Hepatocyte (in vitro differentiated cells): ENCODE measurements at regions not wholly inside any gene's neighbourhood (a gene's known extent, or its start where the extent isn't known, plus 50 kb on each side); places are given as distances from the start of the nearest gene placed in this dataset.

Source experiments
- EZH2 ChIP-seq: fragments of 200-600 bp; sonication (generic); IDR thresholded peaks from 2 replicates; pipeline ENCODE4 v1.6.1; 2016; ENCODE audit warnings: antibody characterized with exemption, mild to moderate bottlenecking, borderline replicate concordance
- EZH2phosphoT487 ChIP-seq: fragments of 200-600 bp; sonication (generic); IDR thresholded peaks from one replicate; pipeline ENCODE4 v1.6.1; 2018; ENCODE audit warnings: antibody characterized with exemption, mild to moderate bottlenecking, low read depth, moderate library complexity; ENCODE audit not compliant: unreplicated experiment, severe bottlenecking
- TF ChIP-seq, protein P1 (sequence below): fragments of 200-600 bp; sonication (generic); IDR thresholded peaks from 2 replicates; pipeline ENCODE4 v1.5.1; 2016; ENCODE audit warnings: antibody characterized with exemption, mild to moderate bottlenecking; ENCODE audit not compliant: poor library complexity

DNA sequence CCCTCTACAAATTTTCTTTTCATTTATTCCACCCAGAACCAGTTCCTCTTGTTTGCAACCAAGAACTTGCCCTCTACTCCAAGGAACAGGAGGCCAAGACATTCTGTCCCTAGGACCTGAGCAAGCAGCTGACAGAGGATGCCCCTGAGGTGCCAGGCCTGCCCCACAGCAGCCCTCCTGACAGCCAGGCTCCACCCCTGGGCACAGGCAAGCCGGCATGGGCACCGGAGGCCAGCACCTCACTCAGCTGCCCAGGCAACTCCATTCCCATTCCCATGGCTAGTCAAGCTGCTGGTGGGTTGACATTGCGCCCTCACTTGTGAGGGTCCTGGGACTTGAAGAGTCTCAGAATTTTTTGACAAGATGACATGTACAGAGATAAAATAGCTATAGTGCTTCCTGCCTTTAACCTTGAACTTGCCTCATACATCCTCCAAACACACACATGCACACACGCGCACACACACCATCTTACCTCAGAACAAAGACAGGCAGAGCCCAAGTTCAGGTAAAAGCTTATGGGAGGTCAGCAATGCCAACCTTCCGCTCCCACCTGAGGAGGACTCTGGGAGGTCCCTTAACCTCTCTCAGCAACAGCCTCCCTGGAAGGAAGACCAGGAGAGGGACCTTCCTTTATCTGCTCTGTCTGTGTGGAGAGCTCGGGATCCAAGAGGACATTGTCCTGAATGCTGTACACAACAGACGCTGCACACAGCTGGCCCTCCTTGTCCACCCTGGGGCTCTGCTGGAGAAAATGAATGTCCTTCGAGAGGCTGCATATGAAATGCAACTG lies 620.9 kb upstream of the CADM1 start:
- TF ChIP-seq, protein P1, sequence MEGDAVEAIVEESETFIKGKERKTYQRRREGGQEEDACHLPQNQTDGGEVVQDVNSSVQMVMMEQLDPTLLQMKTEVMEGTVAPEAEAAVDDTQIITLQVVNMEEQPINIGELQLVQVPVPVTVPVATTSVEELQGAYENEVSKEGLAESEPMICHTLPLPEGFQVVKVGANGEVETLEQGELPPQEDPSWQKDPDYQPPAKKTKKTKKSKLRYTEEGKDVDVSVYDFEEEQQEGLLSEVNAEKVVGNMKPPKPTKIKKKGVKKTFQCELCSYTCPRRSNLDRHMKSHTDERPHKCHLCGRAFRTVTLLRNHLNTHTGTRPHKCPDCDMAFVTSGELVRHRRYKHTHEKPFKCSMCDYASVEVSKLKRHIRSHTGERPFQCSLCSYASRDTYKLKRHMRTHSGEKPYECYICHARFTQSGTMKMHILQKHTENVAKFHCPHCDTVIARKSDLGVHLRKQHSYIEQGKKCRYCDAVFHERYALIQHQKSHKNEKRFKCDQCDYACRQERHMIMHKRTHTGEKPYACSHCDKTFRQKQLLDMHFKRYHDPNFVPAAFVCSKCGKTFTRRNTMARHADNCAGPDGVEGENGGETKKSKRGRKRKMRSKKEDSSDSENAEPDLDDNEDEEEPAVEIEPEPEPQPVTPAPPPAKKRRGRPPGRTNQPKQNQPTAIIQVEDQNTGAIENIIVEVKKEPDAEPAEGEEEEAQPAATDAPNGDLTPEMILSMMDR = no peak
- TF ChIP-seq EZH2phosphoT487 (no peak), EZH2 (no peak)
